Mesenchymal stem cell (in vitro differentiated cells and primary cell): ENCODE measurements at regions not wholly inside any gene's neighbourhood (a gene's known extent, or its start where the extent isn't known, plus 50 kb on each side); places are given as distances from the start of the nearest gene placed in this dataset.

Experiments
- DNase-seq: peaks from one replicate; pipeline ENCODE4 v3.0.0-alpha.2; 2013
- H2AFZ ChIP-seq: one replicate; pipeline ENCODE4 v1.6.1; 2013; ENCODE audit warnings: low read depth, mild to moderate bottlenecking, control low read depth, inconsistent platforms, low read length, moderate library complexity
- H2AK5ac ChIP-seq: 2 replicates; pipeline ENCODE4 v1.6.1; 2013; ENCODE audit warnings: low read length, moderate library complexity, mild to moderate bottlenecking, inconsistent platforms; ENCODE audit not compliant: severe bottlenecking
- H2BK120ac ChIP-seq: one replicate; pipeline ENCODE4 v1.6.1; 2013; ENCODE audit warnings: low read depth, mild to moderate bottlenecking, inconsistent platforms, low read length, moderate library complexity
- H2BK12ac ChIP-seq, 2 experiments: one replicate each; pipeline ENCODE4 v1.6.1; 2013; ENCODE audit warnings: inconsistent platforms in 2 of 2, low read length in 2 of 2, mild to moderate bottlenecking in 2 of 2, moderate library complexity in 2 of 2, control low read depth in 1 of 2
- H2BK15ac ChIP-seq: one replicate; pipeline ENCODE4 v1.6.1; 2013; ENCODE audit warnings: mild to moderate bottlenecking, low read depth, inconsistent platforms; ENCODE audit not compliant: poor library complexity, severe bottlenecking
- H2BK5ac ChIP-seq: 2 replicates; pipeline ENCODE4 v1.6.1; 2013; ENCODE audit warnings: low read depth, mild to moderate bottlenecking, low read length, control low read depth, inconsistent platforms; ENCODE audit not compliant: poor library complexity, severe bottlenecking
- H3K14ac ChIP-seq, 2 experiments: one replicate each; pipeline ENCODE4 v1.6.1; 2013; ENCODE audit warnings: inconsistent platforms in 2 of 2, low read length in 2 of 2, control low read depth in 1 of 2, mild to moderate bottlenecking in 1 of 2, moderate library complexity in 1 of 2
- H3K18ac ChIP-seq, 2 experiments: one replicate each; pipeline ENCODE4 v1.6.1; 2013; ENCODE audit warnings: inconsistent platforms in 2 of 2, low read length in 2 of 2, control low read depth in 1 of 2, low read depth in 1 of 2, mild to moderate bottlenecking in 1 of 2
- H3K23ac ChIP-seq, 2 experiments: one replicate each; pipeline ENCODE4 v1.6.1; 2013; ENCODE audit warnings: inconsistent platforms in 2 of 2, low read length in 2 of 2, mild to moderate bottlenecking in 2 of 2, moderate library complexity in 2 of 2, control low read depth in 1 of 2
- H3K27ac ChIP-seq: 2 replicates; pipeline ENCODE4 v1.5.1; 2013; ENCODE audit warnings: mild to moderate bottlenecking, moderate library complexity, low read length, control low read depth, inconsistent platforms; ENCODE audit not compliant: poor library complexity, severe bottlenecking
- H3K27me3 ChIP-seq, 2 experiments: 2 replicates each; pipeline versions ENCODE4 v1.6.1 to v1.7.0; 2013; ENCODE audit warnings: low read length in 2 of 2, mild to moderate bottlenecking in 2 of 2, moderate library complexity in 2 of 2, control low read depth in 1 of 2, inconsistent platforms in 1 of 2; ENCODE audit not compliant: control insufficient read depth in 1 of 2, insufficient read depth in 1 of 2
- H3K36me3 ChIP-seq, 2 experiments: 2 replicates each; pipeline versions ENCODE4 v1.6.1 to v1.7.0; 2013; ENCODE audit warnings: low read length in 2 of 2, control low read depth in 1 of 2, inconsistent platforms in 1 of 2, low read depth in 1 of 2, mild to moderate bottlenecking in 1 of 2; ENCODE audit not compliant: insufficient read depth in 2 of 2, control insufficient read depth in 1 of 2
- H3K4ac ChIP-seq, 2 experiments: one replicate each; pipeline ENCODE4 v1.6.1; 2013; ENCODE audit warnings: inconsistent platforms in 2 of 2, low read length in 2 of 2, mild to moderate bottlenecking in 2 of 2, moderate library complexity in 2 of 2, control low read depth in 1 of 2, low read depth in 1 of 2
- H3K4me1 ChIP-seq: 2 replicates; pipeline ENCODE4 v1.6.1; 2013; ENCODE audit warnings: low read depth, low read length, control low read depth; ENCODE audit not compliant: control insufficient read depth, insufficient read depth
- H3K4me2 ChIP-seq: 2 replicates; pipeline ENCODE4 v1.6.1; 2013; ENCODE audit warnings: low read length, mild to moderate bottlenecking, inconsistent platforms; ENCODE audit not compliant: poor library complexity, severe bottlenecking
- H3K4me3 ChIP-seq, 2 experiments: 2 replicates each; pipeline versions ENCODE4 v1.5.1 to v1.7.0; 2013; ENCODE audit warnings: low read length in 2 of 2, mild to moderate bottlenecking in 2 of 2, control low read depth in 1 of 2, low read depth in 1 of 2; ENCODE audit not compliant: insufficient read depth in 1 of 2
- H3K79me1 ChIP-seq: replicated peaks from 2 replicates; pipeline ENCODE4 v1.6.1; 2013; ENCODE audit warnings: mild to moderate bottlenecking, control low read depth, low read length, inconsistent platforms; ENCODE audit not compliant: poor library complexity, severe bottlenecking
- H3K9ac ChIP-seq: 2 replicates; pipeline ENCODE4 v1.7.0; 2013; ENCODE audit warnings: mild to moderate bottlenecking, low read length, moderate library complexity
- H3K9me3 ChIP-seq: 2 replicates; pipeline ENCODE4 v1.7.0; 2013; ENCODE audit warnings: mild to moderate bottlenecking, low read length; ENCODE audit not compliant: control insufficient read depth
- H4K8ac ChIP-seq: one replicate; pipeline ENCODE4 v1.6.1; 2013; ENCODE audit warnings: inconsistent platforms, mild to moderate bottlenecking, low read length, moderate library complexity
- H4K91ac ChIP-seq: one replicate; pipeline ENCODE4 v1.6.1; 2013; ENCODE audit warnings: mild to moderate bottlenecking, low read length, inconsistent platforms
- WGBS: methylation state at CpG from one replicate; pipeline ENCODE4 v1.1.7; 2013; ENCODE audit warnings: mixed read lengths; 5-methylcytosine and 5-hydroxymethylcytosine counted together

GRCh38 chr22:48310289-48310688 is 1517.4 kb downstream of the BRD1 start:
- Histone ChIP-seq H3K79me1 (no peaks in the 10 kb centered on the region), H3K36me3 (no peaks in the 10 kb centered on the region), H2BK15ac (no peak overlapping the region), H2BK12ac (no peak overlapping the region), H4K8ac (no peak overlapping the region), H3K4me3 (no peak overlapping the region), H3K9me3 (peaks cover 8% of the 10 kb centered on the region), H3K4me1 (no peaks in the 10 kb centered on the region), H2AFZ (no peak overlapping the region), H3K9ac (no peak overlapping the region), H3K4ac (no peak overlapping the region), H2BK5ac (no peak overlapping the region), H3K23ac (no peak overlapping the region), H2BK120ac (no peak overlapping the region), H3K27me3 (no peaks in the 10 kb centered on the region), H3K18ac (no peak overlapping the region), H3K14ac (no peak overlapping the region), H2AK5ac (no peak overlapping the region), H3K4me2 (no peak overlapping the region), H3K27ac (no peak overlapping the region), H4K91ac (no peak overlapping the region)
- DNase-seq: no peak
- WGBS: 79% methylated on average over 6 of the region's 6 CpGs

GRCh38 chr22:48309836-48310235 is 1517.8 kb downstream of the BRD1 start:
- Histone ChIP-seq H2BK15ac (no peak overlapping the region), H2BK5ac (no peak overlapping the region), H3K27me3 (no peaks in the 10 kb centered on the region), H3K36me3 (no peaks in the 10 kb centered on the region), H2AK5ac (no peak overlapping the region), H3K4ac (no peak overlapping the region), H3K18ac (no peak overlapping the region), H3K4me3 (no peak overlapping the region), H3K23ac (no peak overlapping the region), H3K4me2 (no peak overlapping the region), H2BK120ac (no peak overlapping the region), H3K79me1 (no peaks in the 10 kb centered on the region), H3K9ac (no peak overlapping the region), H3K9me3 (peaks cover 8% of the 10 kb centered on the region), H2BK12ac (no peak overlapping the region), H4K8ac (no peak overlapping the region), H3K14ac (no peak overlapping the region), H3K4me1 (no peaks in the 10 kb centered on the region), H3K27ac (no peak overlapping the region), H4K91ac (no peak overlapping the region), H2AFZ (no peak overlapping the region)
- no peak for DNase-seq
- WGBS: 84% methylated on average over 8 of the region's 8 CpGs

- WGBS: 83% methylated on average over 17 of the region's 18 CpGs
- Histone ChIP-seq H3K23ac (no peak overlapping the region), H3K4me1 (no peaks in the 10 kb centered on the region), H3K9ac (no peak overlapping the region), H3K27me3 (no peaks in the 10 kb centered on the region), H2BK15ac (no peak overlapping the region), H3K9me3 (peaks cover 8% of the 10 kb centered on the region), H4K8ac (no peak overlapping the region), H2AK5ac (no peak overlapping the region), H2BK12ac (no peak overlapping the region), H3K14ac (no peak overlapping the region), H2BK5ac (no peak overlapping the region), H3K27ac (no peak overlapping the region), H3K18ac (no peak overlapping the region), H3K79me1 (no peaks in the 10 kb centered on the region), H3K36me3 (no peaks in the 10 kb centered on the region), H4K91ac (no peak overlapping the region), H3K4ac (no peak overlapping the region), H3K4me2 (no peak overlapping the region), H2BK120ac (no peak overlapping the region), H3K4me3 (no peak overlapping the region), H2AFZ (no peak overlapping the region)
- DNase-seq: no peak
Measured at GRCh38 chr22:48309115-48309705, 1518.5 kb downstream of the BRD1 start.

- 80% methylated on average over 7 of the region's 7 CpGs for WGBS
- Histone ChIP-seq H3K14ac (no peak overlapping the region), H3K27me3 (no peaks in the 10 kb centered on the region), H3K23ac (no peak overlapping the region), H3K4me3 (no peak overlapping the region), H2BK5ac (no peak overlapping the region), H3K4me2 (no peak overlapping the region), H3K18ac (no peak overlapping the region), H3K4ac (no peak overlapping the region), H4K8ac (no peak overlapping the region), H4K91ac (no peak overlapping the region), H2BK15ac (no peak overlapping the region), H3K27ac (no peak overlapping the region), H3K9me3 (peaks cover 5% of the 10 kb centered on the region), H2BK12ac (no peak overlapping the region), H2AFZ (no peak overlapping the region), H2AK5ac (no peak overlapping the region), H2BK120ac (no peak overlapping the region), H3K4me1 (no peaks in the 10 kb centered on the region), H3K9ac (no peak overlapping the region), H3K36me3 (no peaks in the 10 kb centered on the region), H3K79me1 (no peaks in the 10 kb centered on the region)
- DNase-seq: no peak
Measured at GRCh38 chr22:48307931-48308330, 1519.7 kb downstream of the BRD1 start.
